ENCODE measurements at regions not wholly inside any gene's neighbourhood (a gene's known extent, or its start where the extent isn't known, plus 50 kb on each side); places are given as distances from the start of the nearest gene placed in this dataset.
"Not testable (repeated sequence)": the region's sequence is repeated elsewhere in the genome, so short reads cannot be mapped to it uniquely, and the experiment has no call there.

- no peak for DNase-seq
Observed at GRCh38 chr14:97033556-97034081, 236.4 kb downstream of the VRK1 start.

DNA sequence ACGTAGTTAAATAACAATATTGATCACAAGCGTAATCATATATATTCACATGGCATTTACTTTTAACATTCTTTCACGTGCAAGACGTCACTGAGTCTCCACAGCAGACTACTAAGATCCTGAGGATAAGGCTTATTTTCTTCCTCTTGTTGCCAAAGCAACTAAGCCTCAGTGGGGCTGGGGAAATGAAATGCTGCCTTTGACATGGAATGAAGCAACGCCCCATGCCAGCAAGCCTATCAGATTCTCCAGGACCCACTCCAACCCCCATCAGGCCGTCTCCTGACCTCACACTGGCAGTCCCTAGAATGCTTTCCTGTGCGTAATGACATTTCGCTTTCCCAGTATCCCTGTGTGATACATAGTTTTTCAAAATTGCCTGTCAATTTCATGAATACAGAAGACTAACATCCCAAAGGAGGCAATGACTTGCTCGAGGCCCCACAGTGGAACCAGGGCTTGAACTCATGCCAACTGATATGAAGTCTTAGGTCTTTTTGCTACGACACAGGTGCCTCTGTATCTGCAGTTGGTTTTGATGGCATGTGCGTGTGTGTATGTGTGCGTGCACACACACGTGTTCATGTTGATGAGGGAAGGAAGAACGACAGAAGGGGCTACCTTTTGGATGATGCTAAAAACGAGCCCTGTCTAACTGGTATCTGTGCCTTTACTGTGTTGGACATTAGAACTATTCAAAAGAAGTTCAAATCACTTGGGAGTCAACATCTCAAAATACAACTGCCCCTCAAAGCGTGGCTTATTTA is 239.1 kb downstream of the VRK1 start:
- DNase-seq = no peak

GRCh38 chr14:97039717-97040363 is 242.7 kb downstream of the VRK1 start:
- no peak for DNase-seq

GRCh38 chr14:97046967-97047366 is 249.8 kb downstream of the VRK1 start:
- DNase-seq = no peak

DNA sequence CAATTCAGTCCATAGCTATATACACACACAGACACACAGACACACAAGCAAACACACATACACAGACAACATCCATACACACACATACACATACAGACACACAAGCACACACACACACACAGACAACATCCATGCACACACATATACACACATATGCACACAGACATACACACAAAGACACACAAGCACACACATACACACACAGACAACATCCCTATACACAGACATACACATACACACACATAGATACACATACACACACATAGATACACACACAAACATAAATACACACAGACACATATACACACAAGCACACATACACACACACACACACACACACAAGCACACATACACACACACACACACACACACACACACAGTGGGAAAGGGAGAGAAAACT is 254.8 kb downstream of the VRK1 start:
- DNase-seq = no peak

DNA sequence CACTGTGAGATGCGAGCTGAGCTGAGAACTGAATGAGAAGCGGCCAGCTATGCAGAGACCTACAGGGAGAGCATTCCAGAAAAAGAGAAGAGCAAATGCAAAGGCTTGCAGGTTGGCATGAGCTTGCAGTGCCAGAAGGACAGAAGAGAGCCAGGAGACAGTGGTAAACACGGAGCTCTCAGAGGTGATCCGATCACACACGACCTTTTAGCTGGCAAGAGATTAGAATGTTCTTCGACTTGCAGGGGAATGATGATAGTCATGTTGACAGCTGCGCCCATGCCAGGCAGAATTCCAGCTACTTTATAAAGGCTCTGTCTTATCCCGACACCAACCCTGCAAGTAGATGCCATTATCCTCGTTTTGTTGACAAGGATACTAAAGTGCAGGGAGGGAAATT is 256.8 kb downstream of the VRK1 start:
- no peak for DNase-seq

GRCh38 chr14:97055355-97055754 is 258.2 kb downstream of the VRK1 start:
- no peak for DNase-seq

DNA sequence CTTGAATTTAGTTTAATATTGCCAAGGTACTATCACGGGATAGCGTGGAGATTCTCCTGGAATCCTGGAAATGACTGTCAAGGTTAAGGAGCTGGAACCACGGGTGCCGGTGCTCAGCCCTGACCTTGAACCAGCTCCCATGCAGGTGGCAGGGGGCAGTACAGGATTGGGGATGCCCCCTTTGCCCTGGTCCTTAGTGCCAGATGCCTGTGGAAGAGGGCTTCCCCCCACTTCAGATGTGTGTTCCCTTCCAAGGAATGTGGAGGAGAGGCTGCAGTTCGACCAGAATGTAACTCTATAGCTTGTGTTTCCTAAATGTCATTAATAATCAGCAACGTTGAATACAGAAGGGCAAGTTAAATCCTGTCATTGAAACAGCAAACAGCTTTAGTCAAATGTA is 258.9 kb downstream of the VRK1 start:
- DNase-seq = no peak

DNA sequence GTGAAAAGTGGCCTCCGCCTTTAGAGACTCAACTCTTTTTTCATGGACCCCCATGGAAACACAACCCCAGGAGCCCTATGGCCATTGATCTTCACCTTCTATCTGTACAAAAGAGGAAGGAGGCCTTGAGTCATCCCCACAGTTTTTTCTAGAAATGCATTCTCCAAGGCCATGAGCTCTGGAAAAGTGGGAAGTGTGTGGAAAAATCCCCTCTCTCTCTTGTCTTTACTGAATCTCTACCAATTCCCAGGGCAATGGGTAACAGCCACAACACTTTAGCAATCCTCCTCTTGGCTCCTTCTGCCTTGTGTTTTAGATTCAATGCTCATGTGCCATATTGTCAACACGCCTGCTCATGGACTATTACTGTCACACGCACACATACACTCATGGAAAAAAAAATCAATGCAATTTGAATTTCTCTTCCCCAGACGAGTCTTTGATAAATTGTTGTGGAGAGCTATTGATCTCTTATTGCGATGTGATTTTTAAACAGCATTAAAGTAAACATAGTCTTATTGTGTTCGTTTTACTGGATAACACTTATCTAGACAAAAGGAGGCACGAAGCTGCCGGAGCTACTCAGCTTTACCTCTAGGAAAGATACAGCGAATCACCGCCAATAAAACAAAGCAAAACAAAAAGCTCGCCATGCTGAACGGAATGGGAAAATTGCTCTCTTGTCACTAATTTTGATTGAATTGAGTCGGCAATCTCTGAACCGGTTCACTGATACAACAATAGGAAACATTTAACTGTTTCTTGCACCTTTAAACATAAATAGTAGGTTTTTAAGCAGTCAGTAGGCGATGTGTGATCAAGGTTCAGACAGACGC is 260.3 kb downstream of the VRK1 start:
- DNase-seq = no peak

GRCh38 chr14:97058074-97058467 is 260.9 kb downstream of the VRK1 start:
- DNase-seq = no peak

DNA sequence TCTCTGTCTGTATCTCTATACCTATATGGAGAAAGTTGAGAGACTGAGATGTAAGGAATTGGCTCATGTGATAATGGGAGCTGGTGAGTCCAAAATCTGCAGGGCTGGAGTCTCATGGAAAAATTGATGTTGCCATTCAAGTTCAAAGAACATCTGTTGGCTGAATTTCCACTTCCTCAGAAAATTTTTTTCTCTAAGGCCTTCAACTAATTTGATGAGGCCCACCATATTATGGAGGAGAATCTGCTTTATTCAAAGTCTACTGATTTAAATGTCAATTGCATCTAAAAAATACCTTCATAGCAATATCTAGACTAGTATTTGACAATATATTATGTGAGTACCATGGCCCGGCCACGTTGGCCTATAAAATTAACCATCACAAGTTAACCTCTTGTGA is 261.4 kb downstream of the VRK1 start:
- DNase-seq = no peak

GRCh38 chr14:97061198-97061597 is 264.0 kb downstream of the VRK1 start:
- DNase-seq = no peak

DNA sequence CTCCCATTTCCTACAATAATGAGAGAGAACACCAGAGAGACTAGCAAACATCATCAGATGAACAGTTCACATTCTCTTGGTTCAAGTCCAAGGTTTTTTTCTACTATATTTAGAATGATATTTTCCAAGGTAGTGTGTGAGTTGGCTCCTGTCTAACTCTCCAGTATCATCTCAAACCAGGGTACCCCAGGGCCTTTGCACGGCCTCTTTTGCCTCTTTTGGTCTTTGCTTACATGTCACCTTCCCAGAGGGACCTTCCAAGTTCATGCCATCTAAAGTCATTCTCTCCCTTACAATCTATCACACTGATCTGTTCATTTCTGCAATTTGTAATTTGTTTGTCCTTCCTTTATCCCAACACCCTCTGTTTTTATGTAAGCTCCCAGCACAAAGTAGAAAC is 264.5 kb downstream of the VRK1 start:
- DNase-seq = no peak

DNA sequence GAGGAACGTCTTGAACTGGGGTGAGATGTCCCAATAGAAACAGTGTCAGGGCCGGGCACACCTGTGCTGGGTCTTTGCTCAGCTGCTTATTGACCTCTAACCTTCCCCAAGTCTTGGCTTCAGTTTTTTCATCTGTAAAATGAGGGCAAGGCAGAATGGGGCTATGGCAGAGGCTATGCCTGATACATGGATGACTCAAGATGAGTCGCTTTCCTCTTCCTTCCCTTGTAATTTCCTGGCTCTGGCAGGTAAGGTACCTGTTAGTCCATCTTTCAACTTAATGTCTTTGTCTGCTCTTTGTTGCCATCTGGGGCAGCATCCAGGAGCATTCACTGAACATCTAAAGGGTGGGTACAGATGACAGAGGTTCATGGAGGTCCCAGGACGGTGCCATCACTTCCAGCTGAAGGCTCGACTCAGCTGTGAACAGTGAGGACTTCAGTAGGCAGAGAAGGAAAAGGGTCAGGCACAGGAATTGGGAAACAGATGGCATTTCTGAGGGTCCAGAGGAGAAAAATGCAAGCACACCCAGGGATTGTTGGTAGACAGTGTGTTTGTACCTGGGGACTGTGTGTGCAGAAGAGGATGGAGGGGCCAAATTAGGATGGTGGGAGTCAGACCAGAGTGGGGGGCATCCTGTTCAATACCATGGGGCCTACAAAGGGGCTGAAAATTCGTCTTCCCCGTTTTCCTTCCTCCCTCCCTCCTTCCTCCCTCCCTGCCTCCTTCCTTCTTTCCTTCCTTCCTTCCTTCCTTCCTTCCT is 268.3 kb downstream of the VRK1 start:
- DNase-seq = no peak

DNA sequence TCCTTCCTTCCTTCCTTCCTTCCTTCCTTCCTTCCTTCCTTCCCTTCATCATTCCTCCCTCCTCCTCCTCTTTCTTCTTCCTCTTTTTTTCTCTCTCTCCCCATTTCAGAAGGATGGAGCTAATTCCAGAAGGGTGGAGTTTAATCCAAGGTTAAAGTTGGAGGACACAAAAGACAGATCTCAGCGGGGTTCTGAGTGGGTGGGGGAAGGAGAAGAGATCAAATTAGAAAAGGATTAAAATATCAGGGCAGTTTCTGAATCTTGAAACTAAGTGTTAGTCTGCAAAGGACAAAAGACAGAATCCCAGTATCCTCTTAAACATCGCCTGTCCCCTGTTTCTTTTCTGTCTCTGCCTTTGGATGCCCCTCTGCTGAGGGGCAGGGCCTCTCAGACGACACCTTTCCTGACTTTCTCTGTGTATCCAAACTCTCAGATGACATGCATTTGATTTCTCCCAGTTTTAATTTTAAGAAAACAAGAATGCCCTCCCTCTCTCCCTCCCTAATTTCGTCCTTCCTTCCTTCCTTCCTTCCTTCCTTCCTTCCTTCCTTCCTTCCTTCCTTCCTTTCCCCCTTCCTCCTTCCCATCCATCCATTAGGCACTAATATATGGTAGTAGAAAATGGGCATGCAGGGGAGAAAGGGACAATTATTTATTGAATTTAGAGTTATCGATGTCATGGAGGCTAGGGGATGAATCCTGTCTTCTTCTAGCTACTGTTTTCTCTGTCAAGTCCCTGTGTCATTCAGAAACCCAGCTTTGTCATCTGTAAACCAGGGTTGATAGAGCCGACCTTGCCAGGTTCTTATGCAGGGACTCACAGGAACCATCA is 269.1 kb downstream of the VRK1 start:
- DNase-seq = no peak

- DNase-seq = not testable (repeated sequence)
Observed at GRCh38 chr14:97068293-97068692, 271.1 kb downstream of the VRK1 start.

DNA sequence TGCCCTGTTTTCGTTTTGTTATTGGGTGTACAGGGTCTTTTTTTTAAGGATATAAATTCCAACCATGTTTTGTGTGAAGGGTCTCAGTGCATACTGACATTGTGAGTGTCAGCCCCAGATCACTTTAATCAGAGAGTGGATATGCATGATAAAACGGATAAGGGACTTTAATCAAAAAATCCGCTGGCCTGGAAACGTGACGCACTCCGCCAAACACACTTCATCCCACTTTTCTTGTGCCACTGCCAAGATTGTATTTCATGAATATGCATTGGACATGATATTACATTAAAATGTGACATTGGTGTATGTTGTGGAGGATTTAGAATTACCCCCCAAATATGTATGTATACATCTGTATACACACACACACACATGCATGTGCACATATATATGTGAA is 273.1 kb downstream of the VRK1 start:
- no peak for DNase-seq

DNA sequence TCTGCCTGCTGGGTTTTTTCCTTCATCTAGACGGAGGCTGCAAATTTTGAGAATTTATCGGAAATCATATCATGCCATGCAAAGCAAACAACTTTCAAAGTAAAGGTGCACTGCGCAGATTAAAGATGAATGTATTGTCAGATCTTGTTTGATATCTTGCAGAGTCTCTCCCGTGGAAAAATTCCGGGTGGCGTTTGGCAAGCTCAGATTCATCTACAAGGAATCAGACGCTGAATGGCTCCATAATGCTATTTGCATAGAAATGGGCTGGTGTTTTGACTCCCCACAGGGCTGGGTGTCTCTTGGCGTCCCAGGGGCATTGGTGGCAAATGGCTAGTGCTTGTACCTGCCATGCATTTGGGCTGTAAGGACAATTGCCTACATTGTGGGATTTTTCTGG is 274.0 kb downstream of the VRK1 start:
- no peak for DNase-seq

DNA sequence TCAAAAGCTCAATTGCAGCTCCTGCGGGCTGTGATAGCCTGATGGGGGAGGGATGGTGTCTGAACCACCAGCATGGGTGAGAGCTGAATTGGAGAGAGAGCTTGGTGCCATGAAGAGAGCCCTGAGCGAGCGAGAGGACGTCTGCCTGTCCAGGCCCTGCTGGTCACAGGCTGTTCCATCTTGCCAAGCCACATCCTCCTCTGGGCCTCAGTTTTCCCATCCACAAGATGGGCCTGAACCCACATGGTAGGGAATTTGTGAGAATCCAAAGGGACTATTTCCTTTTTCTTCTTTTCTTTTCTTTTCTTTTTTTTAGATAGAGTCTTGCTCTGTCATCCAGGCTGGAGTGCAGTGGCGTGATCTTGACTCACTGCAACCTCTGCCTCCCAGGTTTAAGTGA is 276.4 kb downstream of the VRK1 start:
- DNase-seq = no peak

DNA sequence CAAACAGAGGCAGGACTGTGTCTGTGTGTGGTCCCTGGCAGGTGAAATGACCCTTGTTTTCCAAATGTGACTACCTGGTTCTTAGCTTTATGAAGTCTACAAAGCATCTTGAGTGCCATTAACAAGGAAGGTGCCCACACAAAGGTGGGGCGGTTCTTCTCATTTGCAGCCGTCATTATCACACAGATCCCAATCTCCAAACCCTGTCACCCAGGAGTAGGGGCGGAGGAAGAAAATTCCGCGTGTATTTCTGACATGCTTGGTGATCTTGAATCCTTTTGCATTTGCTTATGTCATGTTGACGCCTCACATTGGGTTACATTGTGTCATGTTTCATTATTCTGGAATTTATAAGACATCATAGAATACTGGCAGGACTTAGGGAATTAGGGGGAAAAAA is 277.3 kb downstream of the VRK1 start:
- DNase-seq = no peak

GRCh38 chr14:97074856-97075255 is 277.7 kb downstream of the VRK1 start:
- no peak for DNase-seq

DNA sequence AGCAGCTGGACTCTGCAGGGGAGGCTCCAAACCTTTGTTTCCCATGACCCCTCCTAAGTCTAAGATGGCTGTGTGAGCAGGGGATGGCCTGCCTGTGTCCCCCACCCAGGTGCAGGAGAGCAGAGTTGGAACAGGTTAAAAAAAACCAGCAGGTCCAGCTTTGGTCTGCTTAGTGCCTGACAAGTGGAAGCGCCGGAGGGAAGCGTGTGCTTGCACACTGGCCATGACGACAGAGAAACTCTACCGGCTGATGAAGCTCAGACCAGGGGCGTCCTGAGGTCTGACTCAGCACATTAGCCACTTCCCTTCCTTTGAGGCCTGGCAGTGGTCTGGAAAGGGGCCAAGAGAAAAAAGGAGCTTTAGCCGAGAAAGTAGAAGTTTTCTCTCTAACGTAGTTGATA is 280.1 kb downstream of the VRK1 start:
- no peak for DNase-seq

Data from NCI-H2227 treated with DMSO at 0.1 percent for 48 hours (cell line).